ENCODE measurements at regions not wholly inside any gene's neighbourhood (a gene's known extent, or its start where the extent isn't known, plus 50 kb on each side); places are given as distances from the start of the nearest gene placed in this dataset.

DNA sequence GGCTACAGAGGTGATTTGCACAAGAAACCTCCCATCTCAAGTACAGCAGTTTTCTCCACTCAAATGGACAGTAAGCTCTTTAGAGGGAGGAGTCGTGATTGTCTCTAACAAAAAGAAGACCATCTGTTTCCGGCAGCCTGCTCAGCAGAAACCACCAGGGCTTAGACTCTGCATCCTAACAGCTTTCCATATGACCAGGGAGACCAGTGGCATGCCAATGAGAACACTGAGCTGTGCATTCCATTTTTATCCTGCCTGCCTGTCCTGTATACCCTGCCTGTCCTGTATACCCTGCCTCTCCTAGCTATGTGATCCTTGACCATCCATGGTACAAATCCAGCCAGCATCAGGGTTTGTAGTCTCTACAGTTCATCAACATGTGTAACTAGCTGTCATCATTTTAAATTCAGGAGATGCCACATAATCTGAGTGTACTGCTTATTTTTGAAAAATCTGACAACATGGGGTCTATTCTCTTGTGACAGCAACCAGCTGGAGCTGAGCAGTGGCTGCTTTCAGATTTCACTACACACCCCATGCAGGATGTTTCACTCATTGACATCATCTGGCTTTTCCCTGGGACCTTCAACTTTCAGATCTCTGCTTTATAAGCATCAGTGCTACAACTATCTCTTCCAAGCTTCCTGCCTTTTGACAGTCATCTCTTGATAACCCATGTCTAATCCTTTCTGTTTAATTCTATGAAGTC is 50.5 kb upstream of the POU2AF2 start:
- DNase-seq: no peak

DNA sequence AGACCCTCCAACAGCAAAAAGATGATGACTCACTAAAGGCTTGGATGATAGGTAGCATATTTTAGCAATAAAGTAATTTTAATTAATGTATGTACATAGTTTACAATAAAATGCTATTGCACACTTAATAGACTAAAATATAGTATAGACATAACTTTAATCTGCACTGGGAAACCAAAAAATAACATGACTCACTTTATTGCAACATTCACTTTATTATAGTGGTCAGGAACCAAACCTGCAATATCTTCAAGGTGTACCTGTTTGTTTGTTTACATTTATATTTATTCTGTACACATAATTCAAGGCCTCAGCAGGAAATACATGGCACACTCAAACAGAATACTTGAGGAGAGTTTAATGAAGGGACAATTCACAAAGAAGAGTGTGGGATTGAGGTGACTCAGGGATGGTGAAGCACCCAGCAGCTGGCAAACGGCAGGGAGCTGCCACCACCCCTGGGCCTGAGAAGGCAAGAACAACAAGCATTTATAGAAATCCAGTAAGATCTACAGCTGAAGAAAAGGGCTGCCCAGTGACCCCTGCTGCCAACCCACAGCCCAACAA is 51.5 kb upstream of the POU2AF2 start:
- DNase-seq: no peak

DNA sequence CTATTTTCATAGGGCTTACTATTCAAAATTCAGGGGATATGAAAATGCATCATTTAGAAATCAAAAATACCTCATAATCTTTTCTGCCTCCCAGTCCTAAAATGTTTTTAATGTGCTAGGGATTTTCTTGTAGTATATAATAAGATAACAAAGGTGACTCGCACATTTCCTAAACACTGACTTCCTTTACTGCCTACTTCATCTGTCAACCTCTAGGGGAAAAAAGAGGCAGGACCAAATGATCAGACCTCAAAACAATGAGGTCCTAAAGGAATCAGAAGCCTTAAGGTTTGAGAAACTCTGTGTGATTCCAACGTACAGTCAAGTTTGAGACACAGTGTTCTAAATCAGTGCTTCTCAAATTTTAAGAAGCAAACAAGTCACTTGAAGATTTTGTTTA is 56.1 kb upstream of the POU2AF2 start:
- DNase-seq: no peak

DNA sequence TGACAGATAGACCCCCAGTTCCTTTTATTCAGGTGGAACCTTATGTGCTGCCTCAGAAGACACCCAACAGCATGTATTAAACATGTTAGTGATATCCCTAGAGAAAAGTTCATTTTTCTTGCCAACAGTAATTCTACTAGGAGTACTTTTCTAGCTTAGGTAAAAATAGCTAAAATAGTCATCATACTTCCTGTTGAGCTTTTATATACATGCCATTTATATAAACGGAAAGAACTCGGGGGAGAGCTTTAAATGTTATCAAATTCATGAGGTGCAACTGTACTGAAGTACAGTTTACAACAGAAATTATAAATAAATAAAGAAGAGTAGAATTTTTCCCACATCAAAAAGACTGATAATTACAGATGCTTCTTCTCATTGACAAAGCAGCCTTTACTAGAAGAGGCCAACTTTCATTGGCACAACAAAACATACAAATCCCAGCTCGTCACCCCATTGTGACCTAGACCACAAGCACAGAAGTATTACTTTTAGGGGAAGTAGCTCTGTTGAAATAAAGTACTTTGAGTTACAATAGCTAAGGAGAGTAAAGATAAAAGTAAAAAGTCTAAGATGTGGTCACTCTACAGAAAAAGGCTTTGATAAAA is 59.1 kb upstream of the POU2AF2 start:
- DNase-seq: no peak

DNA sequence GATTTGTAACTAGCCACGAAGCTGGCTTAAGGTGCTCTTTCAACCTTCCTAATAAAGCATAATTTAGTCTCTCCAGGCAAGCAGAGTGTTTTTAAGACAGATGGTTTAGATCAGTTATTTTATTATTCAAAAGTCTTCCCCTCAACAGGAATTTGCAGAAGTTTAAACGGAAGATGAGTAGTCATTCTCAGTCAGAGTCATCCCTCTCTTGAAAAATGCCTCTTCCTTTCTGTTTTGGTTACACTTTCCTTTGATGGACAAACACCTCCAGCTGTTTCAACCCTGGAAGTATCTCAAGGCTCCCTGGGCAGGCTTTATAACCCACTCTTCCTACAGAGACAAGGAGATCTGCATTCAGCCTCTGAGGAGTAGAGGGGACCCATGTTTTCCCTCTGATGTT is 60.3 kb upstream of the POU2AF2 start:
- DNase-seq: no peak

DNA sequence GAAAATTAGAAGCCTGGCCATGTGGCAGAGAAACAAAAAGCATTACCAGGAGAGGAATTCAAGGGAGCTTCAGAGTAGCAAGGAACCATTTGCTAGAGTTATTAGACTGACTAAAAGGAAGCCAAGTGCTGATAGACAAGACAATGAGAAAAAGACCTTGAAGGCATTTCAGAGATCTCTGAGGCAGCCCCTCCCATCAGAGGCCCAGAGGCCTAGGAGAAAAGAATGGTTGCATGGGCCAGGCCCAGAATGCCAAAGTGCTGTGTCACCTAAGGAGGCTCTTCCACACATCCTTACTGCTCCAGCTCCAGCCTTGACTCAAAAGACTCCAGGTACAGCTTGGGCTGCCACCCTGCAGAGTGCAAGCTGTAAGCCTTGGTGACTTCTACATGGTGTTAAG is 61.8 kb upstream of the POU2AF2 start:
- DNase-seq: no peak

DNA sequence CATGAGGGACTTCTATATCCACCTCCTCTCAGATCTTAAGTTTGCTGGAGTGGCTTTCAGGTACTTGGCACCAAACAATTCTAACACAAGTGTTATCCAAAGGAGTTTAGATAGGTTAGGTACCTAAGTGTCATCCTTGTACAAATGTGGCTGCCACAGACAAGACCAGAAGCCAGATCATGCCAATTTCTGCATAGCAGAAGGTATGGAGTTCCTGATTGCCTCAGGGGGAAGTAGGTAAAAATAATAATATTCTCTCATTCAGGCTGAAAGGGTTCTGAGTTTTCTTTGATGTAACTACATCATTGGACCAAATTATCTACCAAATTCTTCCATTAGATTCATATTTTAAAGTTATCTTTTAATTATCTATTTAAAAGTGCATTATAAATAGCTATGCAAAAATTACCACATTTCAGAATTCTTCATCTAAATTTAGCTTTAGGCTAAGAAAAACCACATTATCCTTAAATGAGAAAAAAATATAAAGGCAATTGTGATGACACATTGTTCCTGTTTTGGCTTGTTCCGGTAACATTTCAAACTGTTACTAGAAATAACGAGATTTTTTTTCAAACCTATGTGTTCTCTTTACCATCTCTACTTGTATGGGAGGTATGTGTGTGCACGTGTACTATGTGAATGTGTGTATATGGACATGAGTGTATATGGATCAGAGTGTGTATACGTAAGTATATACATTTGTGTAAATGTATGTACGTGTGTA is 66.2 kb upstream of the POU2AF2 start:
- no peak for DNase-seq

DNA sequence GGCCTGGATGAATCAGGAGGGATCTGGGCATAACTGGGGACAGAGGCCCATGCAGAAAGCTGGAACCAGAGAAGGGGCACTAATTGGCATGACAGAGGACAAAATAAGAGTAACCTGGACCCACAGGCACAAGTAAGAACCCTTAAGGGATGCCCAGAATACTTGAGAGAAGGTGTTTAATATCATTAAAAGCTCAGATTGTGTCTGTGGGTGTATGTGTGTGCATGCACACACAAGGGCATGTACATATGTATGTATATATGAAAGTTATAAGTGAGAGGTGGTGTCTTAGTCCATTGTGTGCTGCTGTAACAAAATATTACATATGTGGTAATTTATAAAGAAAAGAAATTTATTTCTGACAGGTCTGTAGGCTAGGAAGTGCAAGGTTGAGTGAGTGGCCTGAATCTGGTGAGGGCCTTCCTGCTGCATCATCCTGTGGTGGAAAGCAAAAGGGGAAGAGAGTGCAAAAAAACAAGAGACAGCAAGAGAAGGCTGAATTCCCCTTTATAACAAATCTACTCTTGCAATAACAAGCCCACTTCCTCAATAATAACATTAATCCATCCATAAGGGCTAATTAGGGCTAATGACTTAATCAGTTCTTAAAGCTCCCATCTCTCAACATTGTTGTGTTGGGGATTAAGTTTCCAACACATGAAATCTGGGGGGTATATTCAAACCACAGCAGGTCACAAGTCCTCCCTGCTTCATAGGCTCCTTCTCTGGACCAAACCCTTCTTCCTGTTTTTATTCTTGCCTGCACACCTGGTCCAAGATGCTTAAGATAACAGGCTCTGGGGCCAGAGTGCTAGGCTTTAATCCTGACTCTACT is 68.3 kb upstream of the POU2AF2 start:
- DNase-seq: no peak

DNA sequence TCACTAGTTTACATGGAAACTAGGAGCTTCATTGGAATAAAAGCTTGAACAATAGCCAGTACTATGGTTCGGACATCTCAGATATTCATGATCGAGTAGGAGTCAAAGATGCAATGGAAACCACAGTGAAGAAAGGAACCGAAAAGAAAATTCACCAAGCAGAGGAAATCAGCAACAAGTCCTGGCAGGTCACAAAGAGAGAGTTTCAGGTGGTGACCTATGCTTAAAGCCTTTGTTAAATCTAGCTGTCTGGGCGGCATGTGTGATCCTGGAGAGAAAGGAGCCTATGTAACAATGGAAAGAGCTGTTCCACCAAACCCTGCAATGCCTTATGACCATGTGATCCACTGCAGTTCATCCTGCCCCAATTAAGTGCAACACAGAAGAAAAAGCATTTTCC is 68.9 kb upstream of the POU2AF2 start:
- no peak for DNase-seq

DNA sequence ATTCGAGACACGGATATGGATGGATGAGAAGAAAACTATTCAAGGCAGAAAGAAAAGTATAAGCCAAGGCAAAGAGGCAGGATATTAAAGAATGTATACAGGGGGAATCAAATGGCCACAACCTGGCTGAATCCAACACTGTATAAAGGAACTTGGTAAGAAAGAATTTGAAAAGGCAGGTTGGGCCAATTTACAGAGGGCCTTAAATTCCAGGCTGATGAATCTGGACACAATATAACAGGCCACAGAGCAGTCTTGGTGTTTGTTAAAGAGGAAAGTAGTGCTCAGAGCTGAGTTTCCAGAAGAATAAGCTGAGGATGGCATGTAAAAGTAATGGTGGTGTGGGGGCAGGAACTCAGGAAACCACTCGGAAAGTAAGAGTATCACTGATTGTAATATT is 72.3 kb upstream of the POU2AF2 start:
- DNase-seq: no peak

DNA sequence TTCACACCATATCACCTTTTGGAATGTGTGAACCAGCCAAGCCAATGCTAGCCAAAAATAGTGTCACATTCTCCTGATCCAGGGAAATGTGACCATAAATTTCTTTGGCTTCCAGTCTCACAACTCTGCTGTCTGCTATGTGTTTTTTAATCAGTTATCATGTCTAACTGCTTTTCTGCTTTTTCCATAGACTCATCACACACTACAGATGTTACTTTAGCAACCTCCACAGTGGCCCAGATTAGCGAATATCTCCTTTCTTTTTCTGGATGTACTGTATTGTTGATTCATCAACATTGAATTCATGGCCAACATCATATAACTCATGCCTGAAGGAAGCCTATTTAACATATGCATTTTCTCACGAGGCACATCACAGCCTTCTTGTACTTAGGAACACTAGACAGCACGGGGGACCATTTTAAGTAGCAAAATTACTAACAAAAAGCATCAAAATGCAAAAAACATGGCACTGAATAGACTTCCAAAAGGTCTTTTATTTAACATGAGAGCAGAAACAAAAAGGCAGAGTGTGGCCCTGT is 73.1 kb upstream of the POU2AF2 start:
- no peak for DNase-seq

DNA sequence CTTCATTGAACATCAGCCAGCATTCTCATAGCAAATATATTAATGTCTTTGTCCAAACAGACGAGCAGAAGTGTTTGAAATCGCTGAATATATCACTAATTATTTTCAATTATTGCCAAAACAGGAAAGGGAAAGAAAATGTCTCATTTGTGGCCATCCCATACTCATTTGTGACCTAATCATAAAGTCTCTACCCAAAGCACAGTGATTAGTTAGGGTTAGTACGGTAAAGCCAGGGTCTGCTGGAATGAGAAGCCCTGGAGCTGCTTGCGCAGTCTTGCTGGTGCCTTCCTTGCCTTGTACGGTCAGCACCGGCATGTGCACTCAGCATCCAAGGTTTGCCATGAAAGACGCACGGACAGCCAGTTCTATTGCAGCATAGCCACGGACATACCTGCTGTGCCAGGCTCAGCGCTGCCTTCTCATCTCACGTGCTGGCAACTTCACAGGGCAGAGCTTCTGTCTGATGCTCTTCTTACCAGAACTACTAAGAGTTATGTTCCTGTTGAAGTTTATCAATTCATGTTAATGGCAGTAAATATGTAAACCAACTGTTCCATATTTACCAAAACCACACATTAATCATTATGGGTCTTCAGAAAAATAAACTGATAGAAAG is 74.7 kb upstream of the POU2AF2 start:
- no peak for DNase-seq

DNA sequence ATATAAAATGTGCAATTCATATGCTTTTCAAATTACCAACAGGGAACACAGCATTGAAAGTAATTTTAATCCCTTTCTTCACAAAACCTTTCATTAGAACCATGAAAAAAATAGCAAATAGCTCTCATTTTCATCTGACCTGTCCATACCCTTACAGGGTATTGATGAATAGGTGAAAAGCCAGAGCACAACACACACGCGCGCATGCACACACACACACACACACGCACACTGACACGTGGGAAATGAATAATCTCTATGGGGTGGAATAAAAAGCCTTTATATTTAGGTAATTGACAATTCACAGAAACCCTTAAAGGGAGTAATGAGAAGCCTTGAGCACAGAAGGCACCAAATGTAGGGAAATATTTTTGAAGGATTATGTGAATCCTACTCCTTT is 76.2 kb upstream of the POU2AF2 start:
- no peak for DNase-seq

DNA sequence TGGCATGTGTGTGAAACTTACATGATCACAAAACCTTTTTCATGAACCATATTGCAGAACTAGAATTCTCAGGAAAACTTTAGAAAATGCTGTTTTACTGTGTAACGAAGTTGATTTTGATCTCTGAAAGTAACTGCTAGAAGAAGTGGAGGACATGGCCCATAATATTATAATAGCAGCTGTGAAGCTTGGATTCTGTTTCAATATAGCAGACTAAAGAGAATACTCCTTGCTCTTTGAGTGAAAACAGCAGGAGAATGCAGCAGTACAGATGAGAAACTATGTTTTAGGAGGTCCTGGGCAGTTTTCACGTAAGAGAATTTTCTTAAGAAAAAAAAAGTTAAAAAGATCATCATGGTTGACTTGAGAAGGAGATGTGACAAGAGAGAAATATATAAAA is 76.7 kb upstream of the POU2AF2 start:
- no peak for DNase-seq

DNA sequence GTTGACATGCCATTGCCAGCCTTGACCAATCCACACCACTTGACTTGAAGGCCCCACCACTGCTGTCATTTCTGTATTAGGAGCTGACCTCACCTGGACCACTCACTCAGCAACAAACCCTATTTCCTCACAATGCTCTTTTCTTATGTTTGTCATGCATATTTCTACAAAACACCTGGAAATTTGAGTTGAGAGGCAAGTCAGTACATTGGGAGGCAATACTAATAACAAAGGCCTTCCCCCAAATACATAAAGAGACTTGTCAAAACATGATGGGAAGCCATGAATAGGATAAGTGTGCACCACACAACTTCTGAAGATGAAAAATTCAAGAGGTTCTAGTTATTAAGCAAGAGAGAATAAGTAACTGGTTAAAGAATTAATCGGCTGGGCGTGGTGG is 77.9 kb upstream of the POU2AF2 start:
- no peak for DNase-seq

DNA sequence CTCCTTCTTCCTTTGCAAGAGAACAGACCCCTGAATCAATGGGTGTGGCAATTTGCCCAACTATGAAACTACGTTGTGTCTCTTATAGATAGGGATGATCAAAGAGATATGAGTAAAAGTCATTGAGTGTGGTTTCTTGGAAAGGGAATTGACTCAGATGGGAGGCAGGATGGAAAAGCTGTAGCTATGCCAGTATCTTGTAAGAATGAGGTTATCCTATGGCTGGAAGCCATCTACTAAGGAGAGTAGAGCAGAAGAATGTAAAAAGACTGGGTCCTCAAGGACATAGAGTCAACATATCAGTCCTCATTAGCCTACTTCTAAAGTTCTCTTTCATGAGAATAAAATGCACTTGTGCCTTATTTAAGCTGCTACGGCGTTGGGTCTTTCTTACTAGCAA is 78.9 kb upstream of the POU2AF2 start:
- DNase-seq: no peak

DNA sequence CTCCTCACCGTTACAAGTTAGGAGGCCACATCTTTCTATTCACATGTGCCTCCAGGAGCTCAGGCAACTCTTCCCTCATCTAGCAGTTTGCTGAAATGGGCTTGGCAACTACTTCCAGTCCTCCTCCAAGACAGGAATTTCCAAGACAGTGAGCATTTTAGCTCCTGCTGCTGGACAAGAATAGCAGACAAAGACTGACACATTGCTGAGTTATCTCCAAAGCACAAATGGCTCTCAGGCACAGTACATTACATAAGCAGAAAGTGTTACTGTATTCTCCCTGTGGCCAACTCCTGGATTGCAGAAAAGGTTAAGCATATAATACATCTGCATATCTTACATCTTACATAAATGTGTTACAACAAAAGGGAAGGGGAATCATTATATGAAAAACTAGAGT is 83.2 kb upstream of the POU2AF2 start:
- DNase-seq: no peak

DNA sequence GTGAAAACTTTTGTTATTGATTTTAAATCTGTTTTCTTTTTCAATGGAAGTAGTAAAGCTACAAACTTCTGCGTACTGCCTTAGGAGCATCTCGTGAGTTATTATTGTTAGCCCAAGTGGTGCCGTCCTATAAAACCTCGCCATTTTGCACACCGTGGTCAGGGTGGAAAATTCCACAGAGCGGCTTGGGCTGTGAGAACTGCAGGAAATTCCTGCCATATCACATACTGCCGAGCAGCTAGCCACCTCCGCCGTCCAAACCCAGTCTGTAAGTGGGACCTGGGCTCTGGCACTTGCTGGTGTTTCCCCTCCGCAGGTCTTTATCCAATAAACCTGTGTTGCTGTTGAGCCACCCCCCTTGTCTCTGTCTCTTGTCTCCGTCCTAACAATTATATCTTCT is 88.0 kb upstream of the POU2AF2 start:
- DNase-seq: no peak

DNA sequence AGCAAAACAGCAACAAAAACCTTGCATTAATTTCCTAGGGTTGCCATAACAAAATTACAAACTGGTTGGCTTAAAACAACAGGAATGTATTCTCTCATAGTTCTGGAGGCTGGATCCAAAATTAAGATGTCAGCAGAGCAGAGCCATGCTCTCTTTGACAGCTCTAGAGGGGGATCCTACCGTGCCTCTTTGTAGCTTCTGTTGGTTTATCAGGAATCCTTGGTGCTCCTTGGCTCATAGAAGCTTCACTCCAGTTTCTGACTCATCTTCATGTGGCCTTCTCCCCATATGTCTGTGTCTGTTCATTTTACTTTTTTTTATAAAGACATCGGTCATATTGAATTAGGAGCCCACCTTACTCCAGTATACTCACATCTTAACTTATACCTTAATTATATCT is 90.5 kb upstream of the POU2AF2 start:
- no peak for DNase-seq

DNA sequence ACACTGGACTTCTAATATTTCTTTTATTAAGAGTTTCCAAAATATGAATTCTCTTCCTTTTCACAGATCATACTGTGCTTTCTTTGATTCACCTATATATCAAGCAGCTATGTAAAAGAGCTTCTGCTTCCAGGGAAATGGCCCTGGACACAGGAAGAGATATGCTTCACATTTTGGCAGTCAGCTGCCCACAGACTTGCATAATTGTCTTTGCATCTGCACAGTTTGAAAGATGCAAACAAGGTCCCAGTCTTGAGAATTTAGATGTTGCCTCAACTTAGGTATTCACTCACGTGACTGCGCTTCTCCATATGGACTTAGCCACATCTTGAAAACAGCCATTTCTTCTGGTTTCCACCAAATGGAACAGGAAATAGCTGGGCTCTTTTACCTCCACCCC is 92.3 kb upstream of the POU2AF2 start:
- no peak for DNase-seq

DNA sequence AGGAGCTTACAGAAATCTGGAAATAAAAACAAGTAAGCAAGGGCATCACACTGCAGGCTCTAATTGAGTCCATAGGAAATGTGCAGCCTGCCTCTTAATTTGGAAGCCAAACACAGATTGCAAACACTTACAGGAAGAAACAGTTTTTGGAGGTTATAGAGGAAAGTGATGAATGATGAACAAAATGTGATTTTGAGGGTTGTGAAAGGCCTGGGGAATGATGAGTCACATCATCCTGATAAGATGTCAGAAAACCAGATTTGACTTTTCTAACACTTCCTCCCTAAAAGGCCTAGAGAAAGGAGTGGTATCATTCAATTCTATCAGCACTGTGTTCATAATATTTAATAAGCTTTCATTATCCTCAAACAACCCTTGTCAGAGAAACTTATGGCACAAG is 96.6 kb upstream of the POU2AF2 start:
- no peak for DNase-seq

All from amygdala (tissue), 56 donors.